ENCODE measurements at regions not wholly inside any gene's neighbourhood (a gene's known extent, or its start where the extent isn't known, plus 50 kb on each side); places are given as distances from the start of the nearest gene placed in this dataset.

- no peaks in the 10 kb centered on the region for H3F3A ChIP-seq (ENCODE audit: insufficient read depth, low read length)
- no peaks in the 10 kb centered on the region for H3K36me3 ChIP-seq (ENCODE audit: insufficient read depth, low read length)
- no peak overlapping the region for H3K9ac ChIP-seq (ENCODE audit: low read length)
- H3K4me2 ChIP-seq (ENCODE audit: low read length): no peak overlapping the region
- no peaks in the 10 kb centered on the region for H3K9me3 ChIP-seq (ENCODE audit: low read length)
- TF ChIP-seq, protein P1, sequence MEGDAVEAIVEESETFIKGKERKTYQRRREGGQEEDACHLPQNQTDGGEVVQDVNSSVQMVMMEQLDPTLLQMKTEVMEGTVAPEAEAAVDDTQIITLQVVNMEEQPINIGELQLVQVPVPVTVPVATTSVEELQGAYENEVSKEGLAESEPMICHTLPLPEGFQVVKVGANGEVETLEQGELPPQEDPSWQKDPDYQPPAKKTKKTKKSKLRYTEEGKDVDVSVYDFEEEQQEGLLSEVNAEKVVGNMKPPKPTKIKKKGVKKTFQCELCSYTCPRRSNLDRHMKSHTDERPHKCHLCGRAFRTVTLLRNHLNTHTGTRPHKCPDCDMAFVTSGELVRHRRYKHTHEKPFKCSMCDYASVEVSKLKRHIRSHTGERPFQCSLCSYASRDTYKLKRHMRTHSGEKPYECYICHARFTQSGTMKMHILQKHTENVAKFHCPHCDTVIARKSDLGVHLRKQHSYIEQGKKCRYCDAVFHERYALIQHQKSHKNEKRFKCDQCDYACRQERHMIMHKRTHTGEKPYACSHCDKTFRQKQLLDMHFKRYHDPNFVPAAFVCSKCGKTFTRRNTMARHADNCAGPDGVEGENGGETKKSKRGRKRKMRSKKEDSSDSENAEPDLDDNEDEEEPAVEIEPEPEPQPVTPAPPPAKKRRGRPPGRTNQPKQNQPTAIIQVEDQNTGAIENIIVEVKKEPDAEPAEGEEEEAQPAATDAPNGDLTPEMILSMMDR (IDR thresholded peaks at IDR 0.05; ENCODE audit: low read length): no peak
- no peak for TF ChIP-seq EZH2 (IDR thresholded peaks at IDR 0.05; ENCODE audit: borderline replicate concordance, low read length)
- H3K4me3 ChIP-seq (ENCODE audit: low read depth, low read length, poor library complexity, severe bottlenecking): no peak overlapping the region
- no peaks in the 10 kb centered on the region for H3K79me2 ChIP-seq (ENCODE audit: insufficient read depth, low read length)
- no peaks in the 10 kb centered on the region for H3K9me2 ChIP-seq (ENCODE audit: low read depth, low read length)
- no peaks in the 10 kb centered on the region for H4K20me1 ChIP-seq (ENCODE audit: insufficient read depth, low read length)
- no peaks in the 10 kb centered on the region for H3K4me1 ChIP-seq (ENCODE audit: insufficient read depth, low read length, severe bottlenecking)
- no peak overlapping the region for H2AFZ ChIP-seq (ENCODE audit: low read length)
- H3K27me3 ChIP-seq (ENCODE audit: insufficient read depth, low read length): no peaks in the 10 kb centered on the region
- no peak overlapping the region for H3K27ac ChIP-seq (ENCODE audit: low read depth, low read length, poor library complexity, severe bottlenecking)
These were observed 406.8 kb downstream of the PCDH7 start for GRCh38 chr4:31126881-31127398.

DNA sequence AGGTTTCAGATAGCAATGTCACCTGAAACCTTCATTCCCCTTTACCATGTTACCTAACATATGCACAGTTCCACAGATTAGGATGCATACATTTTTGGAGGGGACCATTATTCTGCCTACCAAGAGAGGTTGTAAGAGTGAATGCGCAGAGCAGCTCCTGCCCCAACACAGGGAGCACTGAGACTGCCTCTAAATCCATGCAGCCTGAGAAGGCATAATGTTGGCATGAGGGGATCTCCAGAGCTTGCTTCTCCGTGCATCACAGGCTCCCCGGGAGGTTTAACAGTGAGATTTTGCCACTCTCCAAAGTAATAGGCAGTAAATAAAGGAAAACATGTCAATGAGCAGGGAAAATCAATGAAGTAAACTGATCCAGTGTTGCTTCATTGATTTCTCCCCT is 410.8 kb downstream of the PCDH7 start:
- H3K9me3 ChIP-seq (ENCODE audit: low read length): no peaks in the 10 kb centered on the region
- no peaks in the 10 kb centered on the region for H3K4me1 ChIP-seq (ENCODE audit: insufficient read depth, low read length, severe bottlenecking)
- H3K27me3 ChIP-seq (ENCODE audit: insufficient read depth, low read length): no peaks in the 10 kb centered on the region
- H3K36me3 ChIP-seq (ENCODE audit: insufficient read depth, low read length): no peaks in the 10 kb centered on the region
- no peak overlapping the region for H2AFZ ChIP-seq (ENCODE audit: low read length)
- no peaks in the 10 kb centered on the region for H3K9me2 ChIP-seq (ENCODE audit: low read depth, low read length)
- no peak overlapping the region for H3K9ac ChIP-seq (ENCODE audit: low read length)
- H3K4me3 ChIP-seq (ENCODE audit: low read depth, low read length, poor library complexity, severe bottlenecking): no peak overlapping the region
- H3K27ac ChIP-seq (ENCODE audit: low read depth, low read length, poor library complexity, severe bottlenecking): no peak overlapping the region
- no peak for TF ChIP-seq EZH2 (IDR thresholded peaks at IDR 0.05; ENCODE audit: borderline replicate concordance, low read length)
- TF ChIP-seq, protein P1 (IDR thresholded peaks at IDR 0.05; ENCODE audit: low read length): no peak
- H4K20me1 ChIP-seq (ENCODE audit: insufficient read depth, low read length): no peaks in the 10 kb centered on the region
- no peaks in the 10 kb centered on the region for H3K79me2 ChIP-seq (ENCODE audit: insufficient read depth, low read length)
- H3K4me2 ChIP-seq (ENCODE audit: low read length): no peak overlapping the region
- H3F3A ChIP-seq (ENCODE audit: insufficient read depth, low read length): no peaks in the 10 kb centered on the region

DNA sequence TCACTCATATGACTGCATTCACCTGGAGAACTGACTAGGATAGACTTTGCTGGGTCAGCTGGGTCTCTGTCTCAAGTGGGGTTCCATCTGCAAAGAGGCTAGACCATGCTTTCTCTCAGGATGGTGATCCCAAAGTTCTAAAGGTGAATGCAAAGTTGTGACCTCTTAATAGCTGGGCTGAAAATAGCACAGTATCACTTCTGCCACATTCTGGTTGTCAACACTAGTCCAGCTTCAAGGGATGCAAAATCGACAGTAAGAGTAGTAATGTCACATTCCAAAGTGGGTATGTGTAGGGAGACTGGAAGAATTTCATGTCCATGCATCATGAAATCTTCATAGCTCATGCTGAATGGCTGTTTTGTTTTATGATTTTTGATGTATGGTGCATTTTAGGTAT is 414.6 kb downstream of the PCDH7 start:
- Histone ChIP-seq H3K9me3 (ENCODE audit: low read length) (no peaks in the 10 kb centered on the region), H3K36me3 (ENCODE audit: insufficient read depth, low read length) (no peaks in the 10 kb centered on the region), H3K4me2 (ENCODE audit: low read length) (no peak overlapping the region), H4K20me1 (ENCODE audit: insufficient read depth, low read length) (no peaks in the 10 kb centered on the region), H3K9ac (ENCODE audit: low read length) (no peak overlapping the region), H3K4me3 (ENCODE audit: low read depth, low read length, poor library complexity, severe bottlenecking) (no peak overlapping the region), H3K79me2 (ENCODE audit: insufficient read depth, low read length) (no peaks in the 10 kb centered on the region), H3K27me3 (ENCODE audit: insufficient read depth, low read length) (no peaks in the 10 kb centered on the region), H3K27ac (ENCODE audit: low read depth, low read length, poor library complexity, severe bottlenecking) (no peak overlapping the region), H2AFZ (ENCODE audit: low read length) (no peak overlapping the region), H3K9me2 (ENCODE audit: low read depth, low read length) (no peaks in the 10 kb centered on the region), H3K4me1 (ENCODE audit: insufficient read depth, low read length, severe bottlenecking) (no peaks in the 10 kb centered on the region), H3F3A (ENCODE audit: insufficient read depth, low read length) (no peaks in the 10 kb centered on the region)
- TF ChIP-seq, protein P1 (IDR thresholded peaks at IDR 0.05; ENCODE audit: low read length): no peak
- no peak for TF ChIP-seq EZH2 (IDR thresholded peaks at IDR 0.05; ENCODE audit: borderline replicate concordance, low read length)

Data from OCI-LY1 (cell line).